ENCODE measurements at regions not wholly inside any gene's neighbourhood (a gene's known extent, or its start where the extent isn't known, plus 50 kb on each side); places are given as distances from the start of the nearest gene placed in this dataset.

GRCh38 chr6:115832786-115833185, 227.9 kb downstream of the FRK start:
- DNase-seq = no peak
- no peak overlapping the region for H3K4me3 Mint-ChIP-seq
- Histone ChIP-seq H3K9ac (ENCODE audit: insufficient read depth, low read length, poor library complexity, severe bottlenecking) (no peak overlapping the region), H3K4me1 (ENCODE audit: control insufficient read depth in 1 of 2, insufficient read depth in 2 of 2, low read length in 2 of 2) (no peaks in the 10 kb centered on the region), H3K79me2 (ENCODE audit: insufficient read depth, low read length) (no peaks in the 10 kb centered on the region), H3K9me3 (replicated peaks in 1 of 2; ENCODE audit: control insufficient read depth in 1 of 2, insufficient read depth in 1 of 2, low read length in 2 of 2) (no peaks in the 10 kb centered on the region), H3K36me3 (replicated peaks in 1 of 2; ENCODE audit: control insufficient read depth in 1 of 2, insufficient read depth in 2 of 2, low read length in 2 of 2) (no peaks in the 10 kb centered on the region), H3K4me3 (replicated peaks in 1 of 3; ENCODE audit: low read depth in 2 of 3, low read length in 3 of 3) (no peak overlapping the region), H2AFZ (ENCODE audit: insufficient read depth, low read depth, low read length, poor library complexity, severe bottlenecking) (no peak overlapping the region), H3K27me3 (ENCODE audit: control insufficient read depth in 2 of 2, insufficient read depth in 2 of 2, low read length in 2 of 2) (no peaks in the 10 kb centered on the region), H3K4me2 (replicated peaks; ENCODE audit: extremely low read depth, low read length, poor library complexity, severe bottlenecking) (no peak overlapping the region), H4K20me1 (ENCODE audit: insufficient read depth, low read length) (no peaks in the 10 kb centered on the region), H3K27ac (ENCODE audit: low read depth in 1 of 2, low read length in 2 of 2) (no peak overlapping the region)
- TF ChIP-seq CTCF (IDR thresholded peaks at IDR 0.05) = no peak
- no peak overlapping the region for H3K27ac Mint-ChIP-seq
- H3K9me3 Mint-ChIP-seq = peaks cover 0 to 8% (median 3%) of the 10 kb centered on the region in 7 donors
- intact Hi-C loops (cut with micrococcal nuclease) = no loop called here
- no peaks in the 10 kb centered on the region for H3K4me1 Mint-ChIP-seq
- no peaks in the 10 kb centered on the region for H3K36me3 Mint-ChIP-seq
- WGBS (ENCODE audit: insufficient coverage) = no CpG with 5 or more reads among the region's 1 CpG
- H3K27me3 Mint-ChIP-seq (ENCODE audit: low read depth in 3 of 3) = peaks cover 0 to 1% (median 0%) of the 10 kb centered on the region in 3 donors

GRCh38 chr6:115832186-115832585, 228.5 kb downstream of the FRK start:
- peaks cover 0 to 1% (median 0%) of the 10 kb centered on the region in 3 donors for H3K27me3 Mint-ChIP-seq (ENCODE audit: low read depth in 3 of 3)
- Histone ChIP-seq H3K4me1 (ENCODE audit: control insufficient read depth in 1 of 2, insufficient read depth in 2 of 2, low read length in 2 of 2) (no peaks in the 10 kb centered on the region), H4K20me1 (ENCODE audit: insufficient read depth, low read length) (no peaks in the 10 kb centered on the region), H2AFZ (ENCODE audit: insufficient read depth, low read depth, low read length, poor library complexity, severe bottlenecking) (no peak overlapping the region), H3K9ac (ENCODE audit: insufficient read depth, low read length, poor library complexity, severe bottlenecking) (no peak overlapping the region), H3K4me2 (replicated peaks; ENCODE audit: extremely low read depth, low read length, poor library complexity, severe bottlenecking) (no peak overlapping the region), H3K4me3 (replicated peaks in 1 of 3; ENCODE audit: low read depth in 2 of 3, low read length in 3 of 3) (no peak overlapping the region), H3K9me3 (replicated peaks in 1 of 2; ENCODE audit: control insufficient read depth in 1 of 2, insufficient read depth in 1 of 2, low read length in 2 of 2) (no peaks in the 10 kb centered on the region), H3K79me2 (ENCODE audit: insufficient read depth, low read length) (no peaks in the 10 kb centered on the region), H3K27me3 (ENCODE audit: control insufficient read depth in 2 of 2, insufficient read depth in 2 of 2, low read length in 2 of 2) (no peaks in the 10 kb centered on the region), H3K27ac (ENCODE audit: low read depth in 1 of 2, low read length in 2 of 2) (no peak overlapping the region), H3K36me3 (replicated peaks in 1 of 2; ENCODE audit: control insufficient read depth in 1 of 2, insufficient read depth in 2 of 2, low read length in 2 of 2) (no peaks in the 10 kb centered on the region)
- intact Hi-C loops (cut with micrococcal nuclease) = no loop called here
- H3K36me3 Mint-ChIP-seq = no peaks in the 10 kb centered on the region
- no peak for DNase-seq
- no peak overlapping the region for H3K27ac Mint-ChIP-seq
- H3K4me1 Mint-ChIP-seq = no peaks in the 10 kb centered on the region
- no peak overlapping the region for H3K4me3 Mint-ChIP-seq
- TF ChIP-seq CTCF (IDR thresholded peaks at IDR 0.05) = no peak
- peaks cover 0 to 8% (median 3%) of the 10 kb centered on the region in 7 donors for H3K9me3 Mint-ChIP-seq
- no CpG with 5 or more reads among the region's 1 CpG for WGBS (ENCODE audit: insufficient coverage)
